HepG2 (cell line): ENCODE measurements at regions not wholly inside any gene's neighbourhood (a gene's known extent, or its start where the extent isn't known, plus 50 kb on each side); places are given as distances from the start of the nearest gene placed in this dataset.
"Not testable (repeated sequence)": the region's sequence is repeated elsewhere in the genome, so short reads cannot be mapped to it uniquely, and the experiment has no call there.

ENCODE experiments used
- JUND ChIP-seq: sonication (generic); formaldehyde crosslinking; IDR thresholded peaks from 2 replicates; pipeline ENCODE4 v1.8.0; 2022; ENCODE audit warnings: mild to moderate bottlenecking, missing genetic modification reagents
- MEF2D ChIP-seq: sonication (generic); formaldehyde crosslinking; IDR thresholded peaks from 2 replicates; pipeline ENCODE4 v1.5.1; 2020; ENCODE audit warnings: mild to moderate bottlenecking, missing genetic modification reagents
- NFYB ChIP-seq: sonication (generic); formaldehyde crosslinking; IDR thresholded peaks from 2 replicates; pipeline ENCODE4 v1.4.0; 2020; ENCODE audit warnings: missing genetic modification reagents
- SP2 ChIP-seq: sonication (generic); formaldehyde crosslinking; IDR thresholded peaks from 2 replicates; pipeline ENCODE4 v1.5.1; 2020; ENCODE audit warnings: mild to moderate bottlenecking, missing genetic modification reagents
- ZBTB1 ChIP-seq: sonication (generic); formaldehyde crosslinking; IDR thresholded peaks from 2 replicates; pipeline ENCODE4 v1.4.0; 2020; ENCODE audit warnings: missing genetic modification reagents, borderline replicate concordance
- ZNF101 ChIP-seq: sonication (generic); formaldehyde crosslinking; IDR thresholded peaks from 2 replicates; pipeline ENCODE4 v1.4.0; 2020; ENCODE audit warnings: mild to moderate bottlenecking, low read depth, missing genetic modification reagents, borderline replicate concordance
- ZNF20 ChIP-seq: sonication (generic); formaldehyde crosslinking; IDR thresholded peaks from 2 replicates; pipeline ENCODE4 v1.4.0; 2020; ENCODE audit warnings: mild to moderate bottlenecking, moderate library complexity, missing genetic modification reagents
- ZNF326 ChIP-seq: sonication (generic); formaldehyde crosslinking; IDR thresholded peaks from 2 replicates; pipeline ENCODE4 v1.4.0; 2020; ENCODE audit warnings: missing genetic modification reagents, borderline replicate concordance
- ZNF557 ChIP-seq: sonication (generic); formaldehyde crosslinking; IDR thresholded peaks from 2 replicates; pipeline ENCODE4 v1.4.0; 2020; ENCODE audit warnings: missing genetic modification reagents
- TF ChIP-seq, protein P1 (sequence below), 2 experiments: IDR thresholded peaks; 2 replicates each; pipeline ENCODE4 v1.6.1; 2011 to 2012; ENCODE audit warnings: low read length in 2 of 2, borderline replicate concordance in 1 of 2, low read depth in 1 of 2, mild to moderate bottlenecking in 1 of 2, moderate library complexity in 1 of 2

DNA sequence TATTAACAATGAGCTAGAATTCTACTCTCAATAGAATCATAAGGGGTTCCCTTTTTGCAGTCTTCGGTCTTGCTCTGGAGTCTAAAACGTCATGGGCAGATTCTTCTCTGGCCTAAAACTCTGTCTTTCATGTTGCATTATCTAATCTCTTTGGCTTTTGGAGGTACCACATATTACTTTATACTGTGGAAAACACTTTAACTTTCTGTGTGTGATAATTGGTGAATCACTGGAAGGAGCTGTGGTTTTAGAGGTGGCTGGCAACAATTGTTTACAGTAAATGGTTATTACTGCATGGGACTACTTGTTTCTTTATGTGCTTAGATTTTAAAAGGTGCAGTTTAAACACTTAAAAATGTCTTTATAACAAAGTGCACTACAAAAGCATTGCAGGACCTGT lies 414.3 kb downstream of the TMEM135 start:
- TF ChIP-seq ZNF326 (CRISPR knock-in tag); ZNF20 (CRISPR knock-in tag); JUND; ZNF557; ZBTB1; ZNF101 (CRISPR knock-in tag); SP2; MEF2D (CRISPR knock-in tag); NFYB (CRISPR knock-in tag): not testable (repeated sequence)
- TF ChIP-seq, protein P1, sequence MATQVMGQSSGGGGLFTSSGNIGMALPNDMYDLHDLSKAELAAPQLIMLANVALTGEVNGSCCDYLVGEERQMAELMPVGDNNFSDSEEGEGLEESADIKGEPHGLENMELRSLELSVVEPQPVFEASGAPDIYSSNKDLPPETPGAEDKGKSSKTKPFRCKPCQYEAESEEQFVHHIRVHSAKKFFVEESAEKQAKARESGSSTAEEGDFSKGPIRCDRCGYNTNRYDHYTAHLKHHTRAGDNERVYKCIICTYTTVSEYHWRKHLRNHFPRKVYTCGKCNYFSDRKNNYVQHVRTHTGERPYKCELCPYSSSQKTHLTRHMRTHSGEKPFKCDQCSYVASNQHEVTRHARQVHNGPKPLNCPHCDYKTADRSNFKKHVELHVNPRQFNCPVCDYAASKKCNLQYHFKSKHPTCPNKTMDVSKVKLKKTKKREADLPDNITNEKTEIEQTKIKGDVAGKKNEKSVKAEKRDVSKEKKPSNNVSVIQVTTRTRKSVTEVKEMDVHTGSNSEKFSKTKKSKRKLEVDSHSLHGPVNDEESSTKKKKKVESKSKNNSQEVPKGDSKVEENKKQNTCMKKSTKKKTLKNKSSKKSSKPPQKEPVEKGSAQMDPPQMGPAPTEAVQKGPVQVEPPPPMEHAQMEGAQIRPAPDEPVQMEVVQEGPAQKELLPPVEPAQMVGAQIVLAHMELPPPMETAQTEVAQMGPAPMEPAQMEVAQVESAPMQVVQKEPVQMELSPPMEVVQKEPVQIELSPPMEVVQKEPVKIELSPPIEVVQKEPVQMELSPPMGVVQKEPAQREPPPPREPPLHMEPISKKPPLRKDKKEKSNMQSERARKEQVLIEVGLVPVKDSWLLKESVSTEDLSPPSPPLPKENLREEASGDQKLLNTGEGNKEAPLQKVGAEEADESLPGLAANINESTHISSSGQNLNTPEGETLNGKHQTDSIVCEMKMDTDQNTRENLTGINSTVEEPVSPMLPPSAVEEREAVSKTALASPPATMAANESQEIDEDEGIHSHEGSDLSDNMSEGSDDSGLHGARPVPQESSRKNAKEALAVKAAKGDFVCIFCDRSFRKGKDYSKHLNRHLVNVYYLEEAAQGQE (IDR thresholded peaks at IDR 0.05; ENCODE audit: borderline replicate concordance in 1 of 2, low read depth in 1 of 2, low read length in 2 of 2): not testable (repeated sequence)
